SK-N-SH (cell line): ENCODE measurements at regions not wholly inside any gene's neighbourhood (a gene's known extent, or its start where the extent isn't known, plus 50 kb on each side); places are given as distances from the start of the nearest gene placed in this dataset.

Source experiments
- CTCF ChIA-PET: fragments of 300-600, 350-600 bp; formaldehyde crosslinking; extraction: SDS; loops from one replicate; lab custom pipeline; 2021; lab: Yijun Ruan, JAX
- POLR2A ChIA-PET: fragments of 350-600 bp; sonication (Branson Sonifier 250); formaldehyde crosslinking; extraction: SDS; loops from one replicate; lab custom pipeline; 2020; ENCODE audit warnings: antibody characterized with exemption, inconsistent platforms; lab: Yijun Ruan, JAX
- DNase-seq: peaks from one replicate; pipeline ENCODE4 v3.0.0; 2012
- H2AFZ ChIP-seq: fragments of 200-600 bp; sonication (generic); 2 replicates; pipeline ENCODE4 v1.8.1; 2016; ENCODE audit warnings: antibody characterized with exemption, mild to moderate bottlenecking, low read depth
- H3F3A ChIP-seq: fragments of 200-600 bp; sonication (generic); replicated peaks from 2 replicates; pipeline ENCODE3; 2016; ENCODE audit warnings: antibody characterized with exemption, mild to moderate bottlenecking; ENCODE audit not compliant: insufficient read depth
- H3K27ac ChIP-seq, 2 experiments: fragments of 200-500 bp in 1 of 2; fragments of 200-600 bp in 1 of 2; sonication (Bioruptor generic) in 1 of 2; sonication (generic), shearing (Covaris generic) in 1 of 2; 2 replicates each; pipeline versions ENCODE4 v1.5.1 to v1.6.1; 2014 to 2016; ENCODE audit warnings: low read depth in 2 of 2, inconsistent platforms in 1 of 2, low read length in 1 of 2, mild to moderate bottlenecking in 1 of 2, mixed read lengths in 1 of 2
- H3K27me3 ChIP-seq: fragments of 200-600 bp; sonication (generic), shearing (Covaris generic); 2 replicates; pipeline ENCODE4 v1.6.1; 2016; ENCODE audit warnings: mixed run types; ENCODE audit not compliant: insufficient read depth
- H3K36me3 ChIP-seq, 2 experiments: fragments of 200-500 bp in 1 of 2; fragments of 200-600 bp in 1 of 2; sonication (Bioruptor generic) in 1 of 2; sonication (generic) in 1 of 2; replicated peaks in 1 of 2; 2 replicates each; pipeline versions ENCODE3 to v1.5.1; 2014 to 2016; ENCODE audit warnings: low read length in 1 of 2, mild to moderate bottlenecking in 1 of 2; ENCODE audit not compliant: insufficient read depth in 2 of 2, control insufficient read depth in 1 of 2
- H3K4me1 ChIP-seq, 2 experiments: fragments of 200-500 bp in 1 of 2; fragments of 200-600 bp in 1 of 2; sonication (Bioruptor generic) in 1 of 2; sonication (generic), shearing (Covaris generic) in 1 of 2; 2 replicates each; pipeline versions ENCODE4 v1.5.1 to v1.6.1; 2014 to 2016; ENCODE audit warnings: low read depth in 1 of 2, low read length in 1 of 2, mixed run types in 1 of 2; ENCODE audit not compliant: insufficient read depth in 2 of 2, control insufficient read depth in 1 of 2
- H3K4me2 ChIP-seq: fragments of 200-600 bp; sonication (generic), shearing (Covaris generic); 2 replicates; pipeline ENCODE4 v1.6.1; 2017; ENCODE audit warnings: mixed run types
- H3K4me3 ChIP-seq, 2 experiments: fragments of 200-500 bp in 1 of 2; fragments of 200-600 bp in 1 of 2; sonication (Bioruptor generic) in 1 of 2; sonication (generic), shearing (Covaris generic) in 1 of 2; 2 replicates each; pipeline versions ENCODE4 v1.5.1 to v1.8.1; 2014 to 2016; ENCODE audit warnings: low read depth in 2 of 2, inconsistent platforms in 1 of 2, low read length in 1 of 2, mild to moderate bottlenecking in 1 of 2, mixed read lengths in 1 of 2, moderate library complexity in 1 of 2
- H3K79me2 ChIP-seq: fragments of 200-600 bp; sonication (generic); 2 replicates; pipeline ENCODE4 v1.8.1; 2017; ENCODE audit warnings: mild to moderate bottlenecking; ENCODE audit not compliant: insufficient read depth
- H3K9ac ChIP-seq: fragments of 200-600 bp; sonication (generic); 2 replicates; pipeline ENCODE4 v1.6.1; 2017; ENCODE audit warnings: mixed run types
- H3K9me2 ChIP-seq: fragments of 200-600 bp; sonication (generic); 2 replicates; pipeline ENCODE4 v1.6.1; 2017; ENCODE audit warnings: mixed run types
- H3K9me3 ChIP-seq: fragments of 200-600 bp; sonication (generic); 2 replicates; pipeline ENCODE4 v1.6.1; 2017; ENCODE audit warnings: mixed run types, mild to moderate bottlenecking, moderate library complexity
- H4K20me1 ChIP-seq: fragments of 200-600 bp; sonication (generic); 2 replicates; pipeline ENCODE4 v1.6.1; 2017; ENCODE audit warnings: mild to moderate bottlenecking, mixed run types; ENCODE audit not compliant: insufficient read depth
- ELF1 ChIP-seq: IDR thresholded peaks from 2 replicates; pipeline ENCODE4 v1.4.0; 2012
- FOXM1 ChIP-seq: IDR thresholded peaks from 2 replicates; pipeline ENCODE4 v1.4.0; 2012; ENCODE audit warnings: low read depth, mild to moderate bottlenecking
- GABPA ChIP-seq: IDR thresholded peaks from 2 replicates; pipeline ENCODE4 v1.4.0; 2012; ENCODE audit warnings: low read depth, mild to moderate bottlenecking
- GATA2 ChIP-seq: sonication (generic); formaldehyde crosslinking; IDR thresholded peaks from 2 replicates; pipeline ENCODE4 v1.5.0; 2020; ENCODE audit warnings: mild to moderate bottlenecking, missing genetic modification reagents
- IRF3 ChIP-seq: fragments of 150-350 bp; IDR thresholded peaks from 2 replicates; pipeline ENCODE4 v1.6.1; 2016; ENCODE audit warnings: mild to moderate bottlenecking, low read depth, low read length
- MEF2A ChIP-seq: IDR thresholded peaks from 2 replicates; pipeline ENCODE4 v1.4.0; 2012; ENCODE audit warnings: low read depth, borderline replicate concordance
- RCOR1 ChIP-seq: fragments of 150-350 bp; IDR thresholded peaks from 2 replicates; pipeline ENCODE4 v1.6.1; 2017; ENCODE audit warnings: antibody characterized with exemption, low read length
- REST ChIP-seq: IDR thresholded peaks from 2 replicates; pipeline ENCODE4 v1.6.1; 2012; ENCODE audit warnings: mild to moderate bottlenecking, low read depth, low read length, moderate library complexity
- SIN3A ChIP-seq: IDR thresholded peaks from 2 replicates; pipeline ENCODE4 v1.6.1; 2012; ENCODE audit warnings: low read depth, mild to moderate bottlenecking, low read length, moderate library complexity, borderline replicate concordance
- SMC3 ChIP-seq: IDR thresholded peaks from 2 replicates; pipeline ENCODE4 v1.6.1; 2012; ENCODE audit warnings: low read depth, low read length, improper control_type of control experiment
- USF1 ChIP-seq: IDR thresholded peaks from 2 replicates; pipeline ENCODE4 v1.4.0; 2012; ENCODE audit warnings: low read depth, borderline replicate concordance
- USF2 ChIP-seq: fragments of 150-350 bp; IDR thresholded peaks from 2 replicates; pipeline ENCODE4 v1.6.1; 2017; ENCODE audit warnings: antibody characterized with exemption, low read length, low read depth, borderline replicate concordance
- WGBS: methylation state at CpG from one replicate; pipeline ENCODE4 v1.1.6; 2017; ENCODE audit warnings: low lambda C conversion rate; 5-methylcytosine and 5-hydroxymethylcytosine counted together

- TF ChIP-seq SIN3A (no peak), ELF1 (no peak), USF1 (no peak), IRF3 (no peak), USF2 (no peak), GATA2 (CRISPR knock-in tag) (no peak), GABPA (no peak), FOXM1 (no peak), SMC3 (no peak), RCOR1 (no peak), MEF2A (no peak), REST (no peak)
- no peak overlapping the region for H3K4me3 ChIP-seq
- H3K36me3 ChIP-seq, result no peaks in the 10 kb centered on the region
- H2AFZ ChIP-seq, result 0 out of 2 replicates have a peak overlapping the region, but pooled peaks have one; percentile 29
- H3K27me3 ChIP-seq, result no peaks in the 10 kb centered on the region
- CTCF ChIA-PET, result no interaction called here
- H3K9me3 ChIP-seq, result no peaks in the 10 kb centered on the region; the same call in 1 of the 2 replicates
- H3K9ac ChIP-seq, result no peak overlapping the region
- H3K4me1 ChIP-seq, result no peaks in the 10 kb centered on the region
- WGBS, result 63% methylated on average over 4 of the region's 4 CpGs
- POLR2A ChIA-PET, result interaction anchor here (0.8 kb wide), 1 partner anchor 9 kb away, joined by 3 read pairs; no protein-coding TSS in a partner anchor
- no peaks in the 10 kb centered on the region for H3K79me2 ChIP-seq
- H4K20me1 ChIP-seq, result no peaks in the 10 kb centered on the region
- H3K9me2 ChIP-seq, result no peaks in the 10 kb centered on the region
- H3F3A ChIP-seq, result no peaks in the 10 kb centered on the region
- no peak overlapping the region for H3K4me2 ChIP-seq
- no peak overlapping the region for H3K27ac ChIP-seq
- DNase-seq, result no peak
These were observed 202.0 kb upstream of the NR3C1 start for GRCh38 chr5:143605403-143606005.
